HG03064 (cell line): ENCODE measurements at regions not wholly inside any gene's neighbourhood (a gene's known extent, or its start where the extent isn't known, plus 50 kb on each side); places are given as distances from the start of the nearest gene placed in this dataset.
"Not testable (repeated sequence)": the region's sequence is repeated elsewhere in the genome, so short reads cannot be mapped to it uniquely, and the experiment has no call there.

Experiments
- ATAC-seq: cut with Tn5 transposase; IDR thresholded peaks from one replicate; pipeline ENCODE4 v1.9.1; 2021; ENCODE audit warnings: low read depth; ENCODE audit not compliant: unreplicated experiment

- ATAC-seq: not testable (repeated sequence)
Measured at GRCh38 chr4:26064009-26064408, 150.0 kb downstream of the SMIM20 start.

- no peak for ATAC-seq
Measured at GRCh38 chr4:26065833-26066232, 151.8 kb downstream of the SMIM20 start.

DNA sequence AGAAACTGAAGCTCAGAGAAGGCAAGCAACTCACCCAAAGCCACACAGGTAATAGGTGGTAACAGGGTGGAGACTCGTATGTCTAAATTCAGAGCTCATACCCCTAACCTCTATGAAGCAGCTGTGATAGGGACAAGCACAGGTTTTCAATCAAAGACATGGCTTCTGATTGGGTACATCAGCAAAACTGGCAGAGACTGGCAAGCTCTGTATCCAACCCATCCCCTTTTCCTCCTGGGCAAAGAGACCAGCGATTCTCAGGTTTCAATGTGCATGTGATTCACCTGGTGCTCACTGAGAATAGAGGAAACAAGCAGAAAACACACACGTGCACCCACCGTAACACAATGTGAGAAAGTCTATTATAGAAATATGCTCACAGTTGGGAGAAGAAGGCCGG is 153.0 kb downstream of the SMIM20 start:
- no peak for ATAC-seq

DNA sequence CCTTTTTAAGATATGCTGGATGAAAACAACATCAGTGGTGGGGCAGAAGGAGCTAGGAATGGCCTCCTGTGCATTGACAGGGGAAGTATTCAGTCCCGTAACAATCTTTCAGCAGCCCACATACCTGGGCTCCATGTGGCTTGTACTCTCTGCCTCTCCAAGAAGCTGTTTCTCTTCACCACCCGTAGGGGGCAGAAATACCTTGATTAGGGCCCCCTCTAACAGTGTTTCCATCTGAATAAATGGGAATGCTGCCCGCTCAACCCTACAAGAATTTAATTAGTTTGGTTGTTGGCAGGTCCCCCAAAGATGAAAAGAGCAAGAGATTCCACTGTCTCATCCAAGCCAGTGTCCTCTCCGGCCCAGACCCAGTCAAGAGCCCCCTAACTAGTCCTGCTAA is 155.2 kb downstream of the SMIM20 start:
- no peak for ATAC-seq

DNA sequence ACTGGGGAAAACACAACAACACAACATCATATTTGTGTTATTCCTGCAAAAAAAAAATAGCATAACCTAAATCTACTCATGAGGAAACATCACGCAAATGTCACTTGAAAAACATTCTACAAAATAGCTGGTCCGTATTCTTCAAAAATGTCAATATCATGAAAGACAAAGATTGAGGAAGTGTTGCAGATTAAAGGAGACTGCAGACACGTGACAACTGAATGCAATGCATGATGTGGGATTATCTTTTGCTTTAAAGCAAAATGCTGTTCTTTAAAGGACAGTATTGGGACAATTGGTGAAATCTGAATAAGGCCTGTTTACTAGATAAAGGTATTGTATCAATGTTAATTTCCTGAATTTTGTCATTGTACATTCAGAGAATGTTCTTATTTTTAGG is 157.7 kb downstream of the SMIM20 start:
- no peak for ATAC-seq

- no peak for ATAC-seq
Measured at GRCh38 chr4:26073886-26074560, 160.0 kb downstream of the SMIM20 start.

- ATAC-seq: peak; percentile 77
Measured at GRCh38 chr4:26074712-26075430, 160.9 kb downstream of the SMIM20 start.

DNA sequence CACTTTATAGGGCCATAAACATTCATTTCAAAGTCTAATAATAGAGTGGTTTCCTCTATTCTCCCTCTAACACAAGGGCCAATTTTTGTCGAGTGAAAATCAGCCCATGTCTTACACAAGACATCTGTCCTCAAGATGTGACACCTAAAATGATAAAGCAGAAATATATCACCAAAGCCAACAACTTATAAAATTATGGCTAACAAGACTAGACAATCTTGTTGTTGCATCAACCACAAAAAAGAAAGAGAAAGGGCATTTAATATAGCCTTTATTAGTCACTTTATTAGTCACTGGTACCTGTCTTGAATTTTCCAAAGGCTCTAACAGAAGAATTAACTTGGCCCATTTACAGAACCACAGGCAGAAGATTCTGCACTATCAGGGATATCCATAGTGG is 161.6 kb downstream of the SMIM20 start:
- no peak for ATAC-seq

GRCh38 chr4:26076000-26076587 is 162.1 kb downstream of the SMIM20 start:
- ATAC-seq: peak; percentile 67

- ATAC-seq: no peak
Measured at GRCh38 chr4:26076896-26077295, 162.9 kb downstream of the SMIM20 start.

GRCh38 chr4:26077756-26078155 is 163.7 kb downstream of the SMIM20 start:
- no peak for ATAC-seq

DNA sequence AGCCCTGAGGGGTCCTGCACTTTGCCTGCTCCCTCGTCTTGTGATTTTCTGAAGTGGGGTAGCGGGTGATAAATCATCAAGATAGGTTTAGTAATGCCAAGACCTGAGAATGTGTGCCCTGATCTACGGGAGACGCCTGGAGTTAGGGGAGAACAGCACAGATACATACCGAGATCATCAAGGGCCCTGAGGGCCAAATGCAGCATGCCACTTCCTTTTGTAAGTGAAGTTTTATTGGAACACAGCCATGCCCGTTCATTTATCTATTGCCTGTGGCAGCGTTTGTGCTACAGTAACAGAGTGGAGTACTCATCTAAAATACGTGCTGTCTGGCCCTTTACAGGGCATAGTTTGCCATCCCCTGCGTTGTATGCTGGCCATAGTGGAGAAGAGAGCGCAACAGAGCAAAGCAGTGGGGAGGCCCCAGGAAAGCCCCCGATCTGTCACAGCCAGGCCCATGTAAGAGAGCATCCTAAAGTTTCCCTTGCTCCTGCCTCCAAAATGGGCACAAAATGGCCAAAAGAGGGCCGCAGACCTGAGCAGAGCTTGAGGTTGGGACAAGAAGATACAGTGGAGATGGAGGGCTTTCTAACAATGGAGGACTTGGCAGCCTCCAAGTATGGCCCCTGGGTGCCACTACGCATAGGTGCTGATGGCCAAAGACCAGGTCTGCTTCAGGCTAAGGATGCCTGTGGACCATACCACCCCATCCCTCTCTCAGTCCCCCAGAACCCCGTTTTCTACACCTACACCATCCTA is 167.0 kb downstream of the SMIM20 start:
- no peak for ATAC-seq

GRCh38 chr4:26081795-26082498 is 167.9 kb downstream of the SMIM20 start:
- ATAC-seq: no peak

DNA sequence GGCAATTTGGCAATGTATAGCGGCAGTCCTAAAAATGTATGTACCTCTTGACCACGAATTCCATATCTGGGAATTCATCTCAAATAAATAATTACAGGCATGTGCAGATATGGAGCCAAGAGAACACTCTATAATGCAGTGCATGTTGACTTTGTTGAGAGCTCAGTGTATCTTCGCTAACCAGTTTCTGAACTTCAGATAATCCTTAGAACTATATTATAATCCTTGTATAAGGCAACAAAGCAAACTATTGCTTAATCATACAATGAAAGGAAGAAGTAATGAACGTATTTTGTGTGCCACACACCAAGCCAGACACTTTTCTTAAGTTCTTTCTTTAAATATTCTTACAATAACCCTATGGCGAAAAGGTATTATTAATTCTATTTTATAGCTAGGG is 168.5 kb downstream of the SMIM20 start:
- ATAC-seq: no peak

DNA sequence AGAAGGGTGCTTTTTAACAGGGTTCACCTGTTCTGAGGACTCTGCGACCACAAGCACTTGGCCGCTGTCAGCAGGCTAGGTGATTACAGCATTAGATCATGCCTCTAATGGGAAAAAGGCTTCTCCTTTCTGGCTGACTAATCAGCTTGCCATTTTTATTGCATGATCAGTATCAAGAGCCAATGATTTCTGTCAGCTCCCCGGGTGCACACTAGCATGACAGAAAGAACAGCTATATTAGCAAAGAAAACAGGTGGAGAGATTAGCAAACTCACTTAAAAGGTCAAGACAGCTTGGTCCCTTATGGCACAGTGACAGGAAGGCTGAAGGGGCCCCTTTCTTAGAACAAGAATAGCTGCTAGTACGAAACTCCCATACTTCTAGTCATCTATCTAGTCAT is 170.0 kb downstream of the SMIM20 start:
- peak; percentile 49 for ATAC-seq

DNA sequence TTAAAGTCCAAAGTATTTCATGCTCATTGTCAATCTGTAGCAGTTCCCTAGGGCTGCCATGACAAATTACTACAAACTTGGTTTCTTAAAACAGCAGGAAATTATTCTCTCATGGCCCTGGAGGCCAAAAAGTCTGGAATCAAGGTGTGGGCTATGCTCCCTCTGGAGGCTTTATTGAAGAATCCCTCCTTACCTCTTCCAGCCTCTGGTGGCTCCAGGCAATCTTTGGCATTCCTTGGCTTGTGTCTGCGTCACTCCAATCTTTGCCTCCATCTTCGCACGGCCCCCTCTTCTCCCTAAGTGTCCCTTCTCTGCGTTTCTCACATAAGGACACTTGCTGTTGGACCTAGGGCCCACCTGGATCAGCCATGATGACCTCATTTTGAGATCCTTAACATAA is 170.4 kb downstream of the SMIM20 start:
- ATAC-seq: no peak

DNA sequence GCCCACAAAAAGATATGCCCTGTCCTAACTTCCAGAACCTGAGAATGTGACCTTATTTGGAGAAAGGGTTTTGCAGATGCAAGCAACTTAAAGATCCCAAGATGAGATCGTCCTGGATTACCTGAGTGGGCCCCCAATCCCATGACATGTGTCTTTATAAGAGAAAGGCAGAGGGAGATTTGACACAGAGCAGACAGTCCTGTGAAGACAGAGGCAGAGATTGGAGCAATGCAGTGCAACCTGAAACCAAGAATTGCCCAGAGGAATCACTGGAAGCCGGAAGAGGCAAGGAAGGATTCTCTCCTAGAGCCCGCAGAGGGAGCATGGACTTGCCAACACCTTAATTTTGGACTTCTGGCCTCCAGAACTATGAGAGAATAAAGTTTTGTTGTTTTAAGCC is 171.5 kb downstream of the SMIM20 start:
- ATAC-seq: no peak

GRCh38 chr4:26086621-26087441 is 172.8 kb downstream of the SMIM20 start:
- ATAC-seq: no peak

DNA sequence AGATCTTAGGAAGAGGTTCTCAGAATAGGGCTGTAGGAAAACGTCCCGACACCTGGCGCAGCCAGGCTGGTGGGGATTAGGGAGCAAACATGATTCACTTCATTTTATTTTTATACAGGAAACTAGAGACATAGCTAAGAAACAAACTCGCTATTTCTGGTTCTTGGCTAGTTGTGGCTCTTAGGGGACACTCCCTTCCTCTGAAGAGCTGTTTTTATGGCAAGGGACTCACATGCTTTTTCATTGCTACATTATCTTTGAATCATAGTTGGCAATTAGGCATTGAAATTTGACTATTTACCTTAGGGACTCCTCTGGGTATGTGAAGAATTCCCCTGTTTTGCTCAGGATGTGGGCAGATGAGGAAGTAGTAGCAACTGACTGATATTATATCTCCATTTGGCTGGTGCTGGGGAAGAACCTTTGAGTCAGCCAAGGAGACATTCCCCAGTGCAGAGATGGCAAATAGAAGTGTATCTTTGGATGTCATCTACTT is 174.5 kb downstream of the SMIM20 start:
- ATAC-seq: peak; percentile 51

DNA sequence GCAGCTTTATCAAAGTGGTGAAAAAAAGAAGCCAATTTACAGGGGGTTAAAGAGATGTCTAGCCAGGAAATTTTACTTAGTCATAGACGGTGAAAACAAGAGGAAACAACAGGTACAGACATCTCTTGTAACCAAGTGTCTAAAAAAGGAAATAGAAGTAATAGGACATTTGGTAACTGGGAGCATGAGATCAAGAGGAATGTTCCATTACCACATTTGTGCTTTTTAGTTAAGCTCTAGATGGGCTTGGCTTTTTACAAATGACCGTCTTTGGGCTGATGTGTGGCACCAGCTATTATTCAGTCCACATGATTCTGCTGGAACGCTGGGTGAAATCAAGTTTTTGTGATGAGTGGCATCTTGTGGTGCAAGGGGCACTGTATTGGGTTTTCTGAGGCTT is 179.5 kb downstream of the SMIM20 start:
- no peak for ATAC-seq
